PFSK-1 (cell line): ENCODE measurements at regions not wholly inside any gene's neighbourhood (a gene's known extent, or its start where the extent isn't known, plus 50 kb on each side); places are given as distances from the start of the nearest gene placed in this dataset.

Experiments
- FOXP2 ChIP-seq: optimal IDR thresholded peaks from 2 replicates; pipeline ENCODE3; 2011; ENCODE audit warnings: borderline replicate concordance, control low read depth, inconsistent platforms; ENCODE audit not compliant: insufficient read depth; ENCODE audit errors: extremely low read length, extremely low read depth
- POLR2AphosphoS5 ChIP-seq: IDR thresholded peaks from 2 replicates; pipeline ENCODE4 v1.6.1; 2012; ENCODE audit warnings: low read depth, mild to moderate bottlenecking, control low read depth, low read length, moderate library complexity
- SIN3A ChIP-seq: IDR thresholded peaks from 2 replicates; pipeline ENCODE4 v1.6.1; 2012; ENCODE audit warnings: mild to moderate bottlenecking, low read length, moderate library complexity, borderline replicate concordance; ENCODE audit not compliant: insufficient read depth
- TAF1 ChIP-seq: IDR thresholded peaks from 2 replicates; pipeline ENCODE4 v1.6.1; 2012; ENCODE audit warnings: low read length, control low read depth, borderline replicate concordance; ENCODE audit not compliant: insufficient read depth
- TF ChIP-seq, protein P1 (sequence below), 2 experiments: IDR thresholded peaks; 2 replicates each; pipeline versions ENCODE4 v1.6.1 to v1.8.0; 2011 to 2012; ENCODE audit warnings: low read depth in 2 of 2, low read length in 2 of 2, control low read depth in 1 of 2, inconsistent platforms in 1 of 2, mild to moderate bottlenecking in 1 of 2, moderate library complexity in 1 of 2; ENCODE audit not compliant: insufficient read depth in 1 of 2

DNA sequence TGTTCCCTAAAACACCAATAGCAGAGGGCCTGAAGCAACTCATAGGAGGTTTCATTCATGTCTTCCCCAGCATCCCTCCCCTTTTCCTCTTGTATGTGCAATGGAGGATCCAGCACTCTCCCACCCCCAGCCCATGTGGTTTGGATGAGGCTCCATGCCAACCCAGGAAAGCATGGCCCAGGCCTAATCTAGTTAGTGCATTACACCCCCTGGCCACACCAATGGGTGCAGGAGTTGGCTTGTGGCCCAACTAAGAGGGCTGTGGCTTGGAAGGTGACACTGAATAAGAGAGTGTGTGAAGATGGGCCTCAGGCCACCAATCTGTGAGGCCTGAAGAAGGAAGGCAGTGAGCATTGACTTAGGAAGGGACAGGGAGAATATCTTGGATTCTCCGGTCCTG, 70.8 kb upstream of the SMIM23 start:
- no peak for TF ChIP-seq POLR2AphosphoS5
- no peak for TF ChIP-seq SIN3A
- no peak for TF ChIP-seq TAF1
- TF ChIP-seq, protein P1, sequence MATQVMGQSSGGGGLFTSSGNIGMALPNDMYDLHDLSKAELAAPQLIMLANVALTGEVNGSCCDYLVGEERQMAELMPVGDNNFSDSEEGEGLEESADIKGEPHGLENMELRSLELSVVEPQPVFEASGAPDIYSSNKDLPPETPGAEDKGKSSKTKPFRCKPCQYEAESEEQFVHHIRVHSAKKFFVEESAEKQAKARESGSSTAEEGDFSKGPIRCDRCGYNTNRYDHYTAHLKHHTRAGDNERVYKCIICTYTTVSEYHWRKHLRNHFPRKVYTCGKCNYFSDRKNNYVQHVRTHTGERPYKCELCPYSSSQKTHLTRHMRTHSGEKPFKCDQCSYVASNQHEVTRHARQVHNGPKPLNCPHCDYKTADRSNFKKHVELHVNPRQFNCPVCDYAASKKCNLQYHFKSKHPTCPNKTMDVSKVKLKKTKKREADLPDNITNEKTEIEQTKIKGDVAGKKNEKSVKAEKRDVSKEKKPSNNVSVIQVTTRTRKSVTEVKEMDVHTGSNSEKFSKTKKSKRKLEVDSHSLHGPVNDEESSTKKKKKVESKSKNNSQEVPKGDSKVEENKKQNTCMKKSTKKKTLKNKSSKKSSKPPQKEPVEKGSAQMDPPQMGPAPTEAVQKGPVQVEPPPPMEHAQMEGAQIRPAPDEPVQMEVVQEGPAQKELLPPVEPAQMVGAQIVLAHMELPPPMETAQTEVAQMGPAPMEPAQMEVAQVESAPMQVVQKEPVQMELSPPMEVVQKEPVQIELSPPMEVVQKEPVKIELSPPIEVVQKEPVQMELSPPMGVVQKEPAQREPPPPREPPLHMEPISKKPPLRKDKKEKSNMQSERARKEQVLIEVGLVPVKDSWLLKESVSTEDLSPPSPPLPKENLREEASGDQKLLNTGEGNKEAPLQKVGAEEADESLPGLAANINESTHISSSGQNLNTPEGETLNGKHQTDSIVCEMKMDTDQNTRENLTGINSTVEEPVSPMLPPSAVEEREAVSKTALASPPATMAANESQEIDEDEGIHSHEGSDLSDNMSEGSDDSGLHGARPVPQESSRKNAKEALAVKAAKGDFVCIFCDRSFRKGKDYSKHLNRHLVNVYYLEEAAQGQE (IDR thresholded peaks at IDR 0.05; ENCODE audit: insufficient read depth in 1 of 2, low read depth in 2 of 2, low read length in 2 of 2): no peak
- no peak for TF ChIP-seq FOXP2
